ENCODE measurements at regions not wholly inside any gene's neighbourhood (a gene's known extent, or its start where the extent isn't known, plus 50 kb on each side); places are given as distances from the start of the nearest gene placed in this dataset.

DNA sequence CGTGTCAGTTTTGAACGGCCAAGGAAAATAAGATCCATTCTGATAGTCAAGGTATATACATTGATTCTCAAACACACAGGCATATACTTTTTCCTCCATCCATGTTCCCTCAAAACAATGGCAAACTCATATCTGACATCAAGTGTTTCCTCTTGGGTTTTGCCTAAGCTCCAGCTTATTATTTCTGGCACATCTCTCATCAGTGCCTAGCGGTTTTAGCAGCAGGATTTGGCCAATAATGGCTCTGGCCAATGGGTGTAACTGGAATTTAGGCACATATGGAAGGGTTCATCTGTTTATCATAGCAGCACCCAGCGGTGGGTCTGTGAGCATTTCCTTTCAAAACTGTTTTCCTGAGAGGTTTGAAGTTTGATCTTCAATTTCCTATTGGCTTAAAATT lies 161.6 kb upstream of the TLL1 start:
- Histone ChIP-seq H3K27me3 (ENCODE audit: control insufficient read depth in 2 of 2, insufficient read depth in 2 of 2, low read length in 2 of 2) (no peaks in the 10 kb centered on the region), H2AFZ (ENCODE audit: insufficient read depth, low read depth, low read length, poor library complexity, severe bottlenecking) (no peak overlapping the region), H4K20me1 (ENCODE audit: insufficient read depth, low read length) (no peaks in the 10 kb centered on the region), H3K36me3 (replicated peaks in 1 of 2; ENCODE audit: control insufficient read depth in 1 of 2, insufficient read depth in 2 of 2, low read length in 2 of 2) (no peaks in the 10 kb centered on the region), H3K4me1 (ENCODE audit: control insufficient read depth in 1 of 2, insufficient read depth in 2 of 2, low read length in 2 of 2) (no peaks in the 10 kb centered on the region), H3K4me2 (replicated peaks; ENCODE audit: extremely low read depth, low read length, poor library complexity, severe bottlenecking) (no peak overlapping the region), H3K27ac (ENCODE audit: low read depth in 1 of 2, low read length in 2 of 2) (no peak overlapping the region), H3K9ac (ENCODE audit: insufficient read depth, low read length, poor library complexity, severe bottlenecking) (no peak overlapping the region), H3K9me3 (replicated peaks in 1 of 2; ENCODE audit: control insufficient read depth in 1 of 2, insufficient read depth in 1 of 2, low read length in 2 of 2) (no peaks in the 10 kb centered on the region), H3K4me3 (replicated peaks in 1 of 3; ENCODE audit: low read depth in 2 of 3, low read length in 3 of 3) (no peak overlapping the region), H3K79me2 (ENCODE audit: insufficient read depth, low read length) (no peaks in the 10 kb centered on the region)
- WGBS (ENCODE audit: insufficient coverage), result 92% methylated on average over 3 of the region's 4 CpGs
- intact Hi-C loops (cut with micrococcal nuclease), result no loop called here
- H3K27ac Mint-ChIP-seq, result no peak overlapping the region
- TF ChIP-seq CTCF (IDR thresholded peaks at IDR 0.05), result no peak
- H3K4me3 Mint-ChIP-seq, result no peak overlapping the region
- peaks cover 0 to 10% (median 3%) of the 10 kb centered on the region in 7 donors for H3K9me3 Mint-ChIP-seq
- no peaks in the 10 kb centered on the region for H3K4me1 Mint-ChIP-seq
- DNase-seq, result no peak
- no peaks in the 10 kb centered on the region for H3K36me3 Mint-ChIP-seq
- peaks cover 0 to 2% (median 0%) of the 10 kb centered on the region in 3 donors for H3K27me3 Mint-ChIP-seq (ENCODE audit: low read depth in 3 of 3)

DNA sequence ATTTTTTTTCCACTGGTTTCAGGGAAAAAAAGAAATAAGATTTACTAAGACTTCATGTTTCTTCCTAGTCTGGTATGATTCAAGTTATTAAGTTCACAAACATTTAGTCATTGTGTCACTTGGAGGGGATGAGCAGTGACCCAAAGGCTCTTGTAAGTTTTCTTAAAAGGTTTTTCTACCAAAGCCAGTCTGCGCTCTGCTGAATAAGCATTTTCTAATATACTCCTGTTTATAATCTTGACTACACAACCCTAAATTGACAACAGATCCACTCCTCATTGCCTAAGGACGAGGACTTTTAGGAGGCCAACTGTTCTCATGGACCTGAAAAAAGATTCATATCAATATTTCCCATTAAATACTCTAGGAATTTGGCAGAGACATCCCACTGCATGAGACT lies 161.1 kb upstream of the TLL1 start:
- 80% methylated on average over 1 of the region's 2 CpGs for WGBS (ENCODE audit: insufficient coverage)
- no peaks in the 10 kb centered on the region for H3K79me2 ChIP-seq (ENCODE audit: insufficient read depth, low read length)
- H3K9me3 Mint-ChIP-seq, result peaks cover 0 to 7% (median 3%) of the 10 kb centered on the region in 7 donors
- H3K9ac ChIP-seq (ENCODE audit: insufficient read depth, low read length, poor library complexity, severe bottlenecking), result no peak overlapping the region
- TF ChIP-seq CTCF (IDR thresholded peaks at IDR 0.05), result no peak
- no peaks in the 10 kb centered on the region for H3K9me3 ChIP-seq (replicated peaks in 1 of 2; ENCODE audit: control insufficient read depth in 1 of 2, insufficient read depth in 1 of 2, low read length in 2 of 2)
- no peak overlapping the region for H2AFZ ChIP-seq (ENCODE audit: insufficient read depth, low read depth, low read length, poor library complexity, severe bottlenecking)
- no peak for DNase-seq
- H3K36me3 ChIP-seq (replicated peaks in 1 of 2; ENCODE audit: control insufficient read depth in 1 of 2, insufficient read depth in 2 of 2, low read length in 2 of 2), result no peaks in the 10 kb centered on the region
- H3K4me1 ChIP-seq (ENCODE audit: control insufficient read depth in 1 of 2, insufficient read depth in 2 of 2, low read length in 2 of 2), result no peaks in the 10 kb centered on the region
- no peaks in the 10 kb centered on the region for H3K36me3 Mint-ChIP-seq
- no peaks in the 10 kb centered on the region for H3K4me1 Mint-ChIP-seq
- no peak overlapping the region for H3K4me3 ChIP-seq (replicated peaks in 1 of 3; ENCODE audit: low read depth in 2 of 3, low read length in 3 of 3)
- no peak overlapping the region for H3K4me2 ChIP-seq (replicated peaks; ENCODE audit: extremely low read depth, low read length, poor library complexity, severe bottlenecking)
- H3K27me3 Mint-ChIP-seq (ENCODE audit: low read depth in 3 of 3), result peaks cover 0 to 2% (median 0%) of the 10 kb centered on the region in 3 donors
- intact Hi-C loops (cut with micrococcal nuclease), result no loop called here
- H3K27ac ChIP-seq (ENCODE audit: low read depth in 1 of 2, low read length in 2 of 2), result no peak overlapping the region
- no peaks in the 10 kb centered on the region for H4K20me1 ChIP-seq (ENCODE audit: insufficient read depth, low read length)
- no peaks in the 10 kb centered on the region for H3K27me3 ChIP-seq (ENCODE audit: control insufficient read depth in 2 of 2, insufficient read depth in 2 of 2, low read length in 2 of 2)
- no peak overlapping the region for H3K4me3 Mint-ChIP-seq
- no peak overlapping the region for H3K27ac Mint-ChIP-seq

All from CD14-positive monocyte (primary cell).